Caki2 (cell line): ENCODE measurements at regions not wholly inside any gene's neighbourhood (a gene's known extent, or its start where the extent isn't known, plus 50 kb on each side); places are given as distances from the start of the nearest gene placed in this dataset.
A peak's percentile ranks its signal among the peaks of the same experiment; 100 is the strongest.
"Not testable (repeated sequence)": the region's sequence is repeated elsewhere in the genome, so short reads cannot be mapped to it uniquely, and the experiment has no call there.

Experiments
- DNase-seq: peaks from one replicate; pipeline ENCODE4 v3.0.0-alpha.2; 2015; ENCODE audit warnings: low read depth
- in situ Hi-C: cut with HindIII; loops from 2 replicates; pipeline ENCODE4 v1.10.0; 2016; ENCODE audit warnings: low sequenced_read_pairs, low pct_unique_long_range_greater_than_20kb, mixed read lengths

DNA sequence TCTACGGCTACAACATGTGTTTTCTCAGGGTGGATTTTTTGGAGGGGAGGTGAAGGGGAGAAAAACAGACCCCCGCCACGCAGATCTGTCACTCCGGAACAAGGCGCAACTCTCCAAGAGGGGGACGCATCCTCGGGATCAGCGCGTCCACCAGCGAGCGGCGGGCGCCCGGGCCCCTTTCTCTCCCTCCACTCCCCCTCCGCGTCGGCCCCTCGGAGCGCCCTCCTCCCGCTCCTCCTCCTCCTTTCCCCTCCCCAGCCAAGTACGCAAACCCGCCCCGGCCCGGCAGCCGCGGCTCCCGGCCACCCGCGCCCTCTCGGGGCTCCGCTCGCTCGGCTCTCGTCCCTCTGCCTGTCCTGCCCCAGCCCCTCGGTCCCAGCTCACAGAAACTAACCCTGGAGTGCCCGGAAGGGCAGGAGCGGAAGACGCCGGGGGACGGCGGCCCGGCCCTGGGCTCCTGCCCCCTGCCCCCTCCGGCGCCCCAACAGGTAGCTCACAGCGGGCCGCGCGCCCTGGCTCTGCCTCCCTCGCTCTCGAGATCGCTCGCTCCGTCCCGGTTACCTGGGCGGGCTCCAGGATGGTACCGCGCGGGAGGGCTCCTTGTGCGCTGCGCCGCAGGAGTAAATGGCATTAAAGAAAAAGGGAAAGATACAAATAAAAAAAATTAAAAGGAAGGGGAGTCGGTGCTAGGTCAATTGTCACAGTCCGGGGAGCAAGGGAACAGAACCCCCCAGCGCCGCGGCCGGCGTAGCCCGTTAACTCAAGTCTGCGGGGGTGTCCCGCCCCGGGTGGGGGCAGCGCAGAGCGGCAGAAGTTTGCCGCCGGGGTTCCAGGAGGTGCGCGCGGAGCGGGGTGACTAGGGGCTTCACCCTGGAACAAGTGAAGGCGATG is 131.4 kb upstream of the C11orf58 start:
- in situ Hi-C loops = no loop called here
- DNase-seq = peak; percentile 37

DNA sequence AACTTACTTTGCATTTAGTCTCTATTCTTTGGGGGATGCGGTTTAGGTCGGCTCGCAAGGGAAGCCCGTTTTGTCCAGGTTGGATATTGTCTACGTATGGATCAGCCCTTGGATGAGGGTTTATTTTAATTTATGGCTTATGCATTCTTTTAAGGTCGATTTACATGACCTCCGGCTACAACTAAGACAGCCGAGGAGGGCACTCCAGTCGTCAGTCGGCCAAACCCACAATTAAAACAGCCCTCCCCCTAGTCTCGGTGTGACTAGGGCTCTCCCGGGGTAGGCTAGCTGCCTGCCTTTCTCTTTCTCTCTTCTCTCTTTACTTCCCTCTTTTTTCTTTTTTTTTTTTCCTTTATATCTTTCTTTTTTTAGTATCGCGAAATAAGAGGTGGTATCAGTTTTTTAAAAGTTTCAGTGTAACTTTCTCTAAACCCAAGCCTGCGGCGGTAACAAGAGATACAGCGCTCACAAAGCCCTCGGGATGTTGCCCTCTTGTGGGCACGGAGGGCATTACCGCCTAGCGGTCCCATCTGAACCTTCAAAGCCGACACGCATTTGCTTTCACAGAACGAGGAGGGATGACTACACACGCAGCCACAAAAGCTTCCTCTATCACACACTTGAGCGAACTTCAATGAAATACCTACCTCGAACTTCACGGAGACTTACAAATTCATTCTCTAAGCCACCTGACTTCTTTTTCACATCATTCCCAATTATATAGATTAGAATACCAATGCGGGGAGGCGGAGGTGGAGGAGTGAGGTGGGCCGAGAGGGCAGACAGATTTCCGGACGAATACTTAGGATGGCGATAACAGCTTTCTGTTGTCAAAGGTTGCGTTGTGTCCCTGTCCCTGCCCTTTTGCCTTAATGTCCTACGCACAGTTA is 132.3 kb upstream of the C11orf58 start:
- peak; percentile 90 for DNase-seq
- in situ Hi-C loops = no loop called here

- in situ Hi-C loops = no loop called here
- peak; percentile 35 for DNase-seq
These were observed 133.0 kb upstream of the C11orf58 start for GRCh38 chr11:16605389-16605893.

GRCh38 chr11:16604794-16605388 is 133.6 kb upstream of the C11orf58 start:
- peak; percentile 62 for DNase-seq
- in situ Hi-C loops = no loop called here

DNA sequence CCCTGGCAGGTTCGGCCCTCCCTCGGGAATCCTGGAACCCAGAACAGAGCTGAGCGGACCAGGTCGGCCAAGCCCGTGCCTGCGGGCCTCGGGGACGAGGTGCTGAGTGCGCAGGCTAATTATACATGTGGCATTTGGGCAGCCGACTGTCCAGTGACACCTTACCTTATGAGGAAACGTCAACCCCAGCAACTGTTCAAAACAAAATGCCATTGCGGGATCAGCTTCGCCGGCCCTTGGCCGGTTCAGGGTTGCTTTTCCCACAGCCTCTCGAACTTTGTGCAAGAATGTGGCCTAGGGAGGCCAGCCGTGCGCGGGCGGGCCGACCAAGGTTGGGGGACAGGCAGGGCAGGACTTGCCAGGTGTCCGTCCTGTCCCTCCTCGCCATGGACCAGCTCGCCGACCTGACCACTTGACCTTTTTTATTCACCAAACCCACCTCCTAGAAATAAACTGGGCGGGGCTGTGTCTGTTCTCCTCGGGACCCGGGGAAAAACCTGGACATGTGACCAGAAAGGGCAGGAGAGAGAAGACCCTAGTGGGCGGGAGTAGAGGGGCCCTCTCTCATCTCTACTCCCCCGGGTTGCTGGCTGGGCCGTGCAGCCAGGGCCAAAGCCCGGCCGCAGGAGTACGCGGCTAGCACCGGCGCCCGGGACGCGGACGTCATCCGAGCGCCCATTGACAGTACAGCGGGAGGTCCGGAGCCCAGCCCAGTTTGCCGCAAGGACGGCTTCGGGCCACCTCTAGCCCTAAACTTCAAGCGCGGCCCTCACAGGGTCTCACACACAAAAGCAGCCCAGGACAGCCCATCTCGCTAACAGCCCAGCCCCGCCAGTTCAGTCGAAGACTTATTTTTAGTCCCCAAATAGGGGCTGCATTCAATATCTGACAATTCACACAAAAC is 134.3 kb upstream of the C11orf58 start:
- in situ Hi-C loops = no loop called here
- DNase-seq = no peak

- in situ Hi-C loops = no loop called here
- no peak for DNase-seq
These were observed 135.2 kb upstream of the C11orf58 start for GRCh38 chr11:16603245-16603644.

DNA sequence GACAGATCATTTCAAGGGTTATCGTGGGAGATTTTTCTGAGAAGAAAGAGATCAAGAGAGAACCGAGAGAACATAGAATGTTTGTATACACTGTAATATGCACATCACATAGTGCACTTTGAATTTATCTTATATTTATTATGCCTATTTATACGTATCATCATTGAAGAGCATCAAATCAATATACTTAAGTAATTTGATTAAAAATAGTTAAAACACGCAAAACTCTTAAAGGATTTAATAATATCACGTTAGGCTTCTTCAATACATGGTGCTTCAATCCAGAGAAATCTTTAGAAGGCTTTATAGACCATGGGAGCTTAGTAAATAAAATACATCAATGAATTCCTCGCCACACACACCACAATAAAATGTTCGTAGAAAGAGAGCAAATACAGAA is 139.5 kb upstream of the C11orf58 start:
- in situ Hi-C loops = no loop called here
- no peak for DNase-seq

GRCh38 chr11:16598032-16598431 is 140.4 kb upstream of the C11orf58 start:
- DNase-seq = no peak
- in situ Hi-C loops = no loop called here

GRCh38 chr11:16596231-16596630 is 142.2 kb upstream of the C11orf58 start:
- in situ Hi-C loops = no loop called here
- no peak for DNase-seq

DNA sequence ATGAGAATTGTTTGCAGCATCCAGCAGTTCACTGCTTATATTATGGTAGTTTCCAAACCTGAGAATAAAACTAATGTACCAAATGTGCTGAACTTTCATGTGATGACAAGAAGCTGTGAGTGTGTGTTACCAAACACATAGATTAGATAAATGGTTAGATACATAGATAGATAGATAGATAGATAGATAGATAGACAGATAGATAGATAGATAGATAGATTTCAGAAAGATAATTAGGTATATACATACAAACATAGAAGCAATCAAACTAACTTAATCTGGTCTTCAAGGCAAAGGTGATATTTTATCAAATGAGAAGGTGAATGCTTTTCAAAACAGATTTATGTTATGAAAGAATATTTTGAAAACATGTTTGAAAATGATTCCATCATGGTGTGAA is 147.3 kb upstream of the C11orf58 start:
- DNase-seq = no peak
- in situ Hi-C loops = no loop called here

DNA sequence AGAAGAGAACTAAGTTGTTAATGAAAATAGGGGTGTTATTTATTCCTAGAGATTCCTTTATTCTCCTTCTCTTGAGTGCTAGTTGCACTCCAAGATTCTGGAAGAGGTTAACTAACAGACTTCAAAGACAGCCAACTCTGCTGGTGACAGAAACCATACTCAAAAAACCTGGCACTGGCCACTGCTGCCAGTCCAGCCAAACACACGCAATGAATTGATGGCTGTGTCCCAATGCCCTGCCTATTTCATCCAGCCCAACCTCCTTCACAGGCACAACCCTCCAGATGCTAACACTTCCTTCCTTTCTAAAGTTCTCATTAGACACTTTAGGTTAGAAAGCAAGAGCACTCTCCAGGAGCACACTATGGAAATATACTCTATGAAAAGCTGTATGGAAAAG is 150.8 kb upstream of the C11orf58 start:
- in situ Hi-C loops = no loop called here
- no peak for DNase-seq

GRCh38 chr11:16584569-16584968 is 153.9 kb upstream of the C11orf58 start:
- in situ Hi-C loops = no loop called here
- no peak for DNase-seq

GRCh38 chr11:16581078-16581477 is 157.4 kb upstream of the C11orf58 start:
- DNase-seq, in situ Hi-C loops: not testable (repeated sequence)

- in situ Hi-C loops = no loop called here
- no peak for DNase-seq
These were observed 161.0 kb upstream of the C11orf58 start for GRCh38 chr11:16577490-16577889.

- DNase-seq, in situ Hi-C loops: not testable (repeated sequence)
These were observed 163.6 kb upstream of the C11orf58 start for GRCh38 chr11:16574889-16575288.

GRCh38 chr11:16572945-16573344 is 165.5 kb upstream of the C11orf58 start:
- in situ Hi-C loops = no loop called here
- no peak for DNase-seq

DNA sequence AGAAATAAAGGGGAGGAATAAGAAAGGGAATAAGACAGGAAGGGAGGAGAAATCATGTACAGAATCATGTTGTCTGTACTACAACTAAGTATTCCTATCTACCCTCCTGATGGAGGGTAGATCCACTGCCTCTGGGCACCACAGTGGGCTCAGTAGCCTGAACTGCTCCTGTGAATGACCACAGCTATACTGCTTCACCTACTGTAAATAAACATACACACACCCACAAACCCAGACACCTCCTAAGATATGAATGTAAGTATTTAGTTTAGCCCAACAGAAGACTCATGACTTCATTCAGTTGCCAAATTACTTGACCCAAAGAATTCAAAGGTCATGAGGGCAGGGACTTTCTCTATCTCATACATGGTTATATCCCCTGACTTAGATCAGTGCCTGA is 177.3 kb upstream of the C11orf58 start:
- no peak for DNase-seq
- in situ Hi-C loops = no loop called here

GRCh38 chr11:16558494-16558893 is 180.0 kb upstream of the C11orf58 start:
- in situ Hi-C loops = no loop called here

More at GRCh38 chr11:16558494-16558893, 180.0 kb upstream of the C11orf58 start:
- DNase-seq = no peak
